GM21423 (cell line): ENCODE measurements at regions not wholly inside any gene's neighbourhood (a gene's known extent, or its start where the extent isn't known, plus 50 kb on each side); places are given as distances from the start of the nearest gene placed in this dataset.
A peak's percentile ranks its signal among the peaks of the same experiment; 100 is the strongest.
"Not testable (repeated sequence)": the region's sequence is repeated elsewhere in the genome, so short reads cannot be mapped to it uniquely, and the experiment has no call there.

Experiments used
- ATAC-seq: cut with Tn5 transposase; IDR thresholded peaks from one replicate; pipeline ENCODE4 v1.9.1; 2021; ENCODE audit warnings: mild to moderate bottlenecking, moderate library complexity; ENCODE audit not compliant: unreplicated experiment

DNA sequence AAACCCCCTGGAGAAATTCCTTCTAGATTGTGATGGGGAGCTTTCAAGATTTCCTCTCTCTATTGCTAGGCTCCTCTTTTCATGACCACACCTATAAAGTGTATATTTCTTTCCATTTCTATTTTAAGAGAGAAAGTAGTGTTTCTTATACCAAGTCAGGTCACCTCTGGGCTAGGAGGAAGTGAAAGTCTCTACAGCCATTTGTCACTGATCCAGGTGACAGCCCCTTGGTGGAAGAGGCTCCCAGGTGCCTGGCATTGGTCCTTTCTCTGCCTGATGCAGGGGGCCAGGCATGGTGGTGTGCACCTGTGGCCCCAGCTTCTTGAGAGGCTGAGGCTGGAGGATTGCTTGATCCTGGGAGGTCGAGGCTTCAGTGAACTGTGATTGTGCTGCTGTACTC, 64.7 kb downstream of the DHCR7 start:
- peak; percentile 79 for ATAC-seq

DNA sequence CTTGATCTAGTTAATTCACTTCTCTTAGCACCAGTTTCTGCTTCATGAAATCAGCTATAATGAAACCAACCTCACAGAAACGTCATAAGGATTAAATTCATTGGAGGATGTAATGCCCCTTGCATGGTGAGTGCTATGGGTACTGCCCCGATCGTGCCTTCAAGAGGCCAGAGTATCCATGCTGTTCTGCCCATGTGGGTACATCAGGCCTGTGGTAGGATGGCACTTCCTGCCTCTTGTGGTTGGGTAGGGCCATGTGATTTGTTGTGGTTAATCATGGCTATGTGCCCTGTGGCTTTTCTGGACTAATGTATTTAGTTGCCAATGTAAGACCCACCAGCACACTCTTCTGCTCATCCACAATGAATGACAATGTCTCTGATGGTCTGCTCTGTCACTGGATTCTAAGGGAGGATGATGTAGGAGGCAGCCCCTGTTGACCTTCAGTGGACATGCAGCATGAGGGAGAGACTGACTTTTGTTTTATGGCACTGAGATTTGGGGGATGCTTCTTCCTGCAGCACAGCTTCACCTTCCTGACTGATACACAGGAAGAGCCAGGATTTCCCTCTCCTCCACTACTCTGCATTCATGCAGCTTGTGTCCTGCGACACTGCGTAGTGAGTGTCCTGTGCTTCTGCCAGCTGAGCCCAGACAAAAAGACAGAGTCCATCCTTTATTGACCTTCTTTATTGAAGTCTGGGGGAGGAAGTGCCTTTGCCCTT, 66.2 kb downstream of the DHCR7 start:
- ATAC-seq, result no peak

DNA sequence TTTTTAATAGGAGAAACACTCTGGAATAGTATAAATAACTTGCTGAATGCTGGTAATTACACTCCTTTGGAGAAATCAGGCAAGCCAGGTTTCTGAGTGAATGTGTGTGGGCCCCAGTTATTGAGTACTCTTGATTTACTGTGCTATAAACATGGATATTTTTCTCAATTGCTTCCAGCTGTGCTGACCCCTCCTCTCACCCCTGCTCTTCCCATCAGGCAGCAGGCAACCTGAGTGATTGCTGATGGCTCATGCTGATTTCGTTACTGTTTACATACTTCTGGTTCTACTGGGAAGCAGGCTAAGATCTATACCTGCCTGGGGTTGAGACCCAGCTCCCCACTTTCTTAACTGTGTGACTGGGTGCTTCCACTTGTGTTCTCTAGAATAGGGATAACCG, 68.5 kb downstream of the DHCR7 start:
- no peak for ATAC-seq

DNA sequence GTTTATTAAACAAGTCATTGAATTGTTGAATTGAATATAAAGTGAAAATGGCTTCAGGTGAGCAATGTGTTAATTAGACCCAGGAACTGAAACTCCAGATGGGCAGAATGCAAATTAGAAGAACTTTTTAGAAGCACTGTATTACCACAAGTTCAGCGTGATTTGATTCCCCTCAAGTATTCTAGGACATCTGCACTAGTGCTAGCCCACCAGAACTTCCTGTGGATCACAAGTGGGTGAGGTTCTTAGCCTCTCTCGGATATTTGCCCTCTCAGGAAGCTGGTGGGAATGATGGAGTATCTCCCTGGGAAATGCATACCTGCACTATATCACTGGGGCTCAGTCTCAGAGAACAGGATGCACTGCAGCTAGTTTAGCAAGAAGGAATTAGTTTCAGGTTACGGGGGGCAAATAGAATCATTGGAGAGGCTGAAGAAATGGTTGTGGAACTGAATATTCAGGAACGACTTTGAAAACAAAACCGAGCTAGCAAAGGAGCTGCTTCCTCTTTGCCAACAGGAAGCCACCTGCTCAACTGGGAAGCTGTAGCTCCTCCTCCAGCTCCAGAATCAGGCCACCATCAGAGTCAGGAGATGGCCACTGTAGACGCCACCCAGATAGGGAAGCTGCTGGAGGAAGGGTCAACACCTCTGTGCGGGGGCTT, 74.3 kb downstream of the DHCR7 start:
- ATAC-seq, result peak; percentile 58

DNA sequence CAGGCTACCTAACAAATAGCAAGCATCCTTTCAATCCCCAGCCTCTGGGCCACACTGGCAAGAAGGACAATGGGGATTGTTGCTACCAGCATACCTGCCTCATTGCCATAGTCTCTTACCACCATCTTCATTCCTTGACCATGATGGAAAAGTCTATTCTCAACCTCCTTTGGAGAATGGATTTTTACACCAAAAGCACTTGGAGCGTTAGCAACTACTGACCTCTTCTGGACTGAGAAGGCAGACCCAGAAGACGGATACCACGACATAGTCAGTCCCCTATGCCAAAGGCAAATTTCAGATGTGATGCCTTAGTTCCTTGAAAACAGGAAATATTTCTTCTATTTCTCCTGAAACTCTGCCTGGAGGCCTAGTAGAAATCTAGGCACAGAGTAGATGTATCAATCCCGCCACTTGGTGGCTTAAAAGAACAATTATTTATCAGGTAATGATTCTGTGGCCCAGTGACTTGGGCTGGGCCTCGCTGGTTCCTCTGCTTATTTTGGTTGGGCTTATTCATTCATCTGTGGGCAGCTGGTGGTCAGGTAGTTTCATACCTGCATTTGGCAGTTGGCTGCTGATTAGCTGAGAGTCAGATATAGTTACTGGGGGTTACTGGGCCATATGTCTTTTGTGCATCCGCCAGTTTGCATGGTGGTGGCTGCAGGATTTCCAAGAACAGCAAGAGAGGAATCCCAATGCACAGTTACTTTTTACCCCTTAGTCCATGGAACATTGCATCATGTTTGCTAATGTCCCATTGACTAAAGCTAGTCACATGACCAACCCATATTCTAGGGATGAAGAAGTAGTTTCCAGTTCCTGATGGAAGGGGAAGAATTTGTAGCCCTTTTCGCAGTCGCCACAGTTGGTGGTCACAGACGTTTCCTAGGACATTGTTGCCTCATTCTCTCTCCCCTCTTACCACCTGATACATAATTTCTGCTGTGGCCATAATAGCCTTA, 75.2 kb downstream of the DHCR7 start:
- ATAC-seq, result peak; percentile 51

DNA sequence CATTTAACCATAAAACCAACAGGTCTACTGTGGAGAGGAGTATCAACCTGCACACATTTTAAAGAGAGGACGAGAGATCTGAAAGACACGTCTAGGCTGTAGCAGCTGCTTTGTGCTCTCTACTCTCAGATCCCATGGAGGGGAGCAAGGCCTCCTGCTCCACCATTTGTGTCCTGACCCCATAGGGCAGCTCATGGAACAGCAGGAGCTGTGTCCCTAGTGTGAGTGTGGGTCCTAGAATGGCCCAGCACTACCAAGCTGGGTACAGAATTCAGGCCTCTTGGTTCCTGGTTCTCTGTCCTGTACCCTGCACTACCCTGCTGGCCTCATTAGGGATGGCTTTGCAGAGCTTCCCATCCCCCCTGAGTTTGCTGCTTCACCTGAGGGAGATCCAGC, 76.5 kb downstream of the DHCR7 start:
- no peak for ATAC-seq

DNA sequence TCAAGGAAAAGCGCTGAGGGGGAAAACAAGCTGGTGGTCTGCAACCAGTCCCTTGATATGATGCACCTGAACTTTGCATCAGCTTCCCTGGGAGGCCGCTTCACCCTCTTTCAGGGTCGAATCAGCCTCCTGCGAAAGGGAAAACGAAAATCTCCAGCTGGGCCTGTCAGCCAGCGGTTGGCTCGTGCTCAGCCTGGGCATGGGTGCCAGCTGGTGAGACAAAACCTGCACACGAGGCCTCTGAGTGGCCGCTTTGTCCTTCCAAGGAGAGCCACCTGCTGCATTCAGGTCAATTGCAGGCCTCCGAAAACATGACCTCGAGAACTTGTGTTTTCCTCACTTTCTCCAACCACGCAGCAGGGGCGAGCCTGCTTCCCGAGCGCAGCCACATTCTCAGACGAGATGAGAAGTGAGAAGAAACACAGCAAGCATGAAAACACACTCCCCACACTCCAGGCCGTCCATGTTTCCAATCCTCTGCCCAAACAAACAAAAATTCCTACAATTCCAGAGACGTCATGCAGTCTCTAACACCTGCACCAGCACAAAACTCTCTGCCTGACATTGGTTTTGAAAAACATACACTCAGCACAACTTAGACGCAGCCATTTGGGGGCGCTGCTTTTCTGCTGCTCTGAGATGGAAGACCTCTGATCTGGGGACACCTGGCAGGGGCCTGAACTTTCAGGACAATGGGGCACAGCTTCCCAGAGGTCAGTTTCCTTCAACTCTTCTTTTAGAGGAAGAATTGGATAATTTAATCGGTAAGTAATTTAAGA, 77.1 kb downstream of the DHCR7 start:
- no peak for ATAC-seq

DNA sequence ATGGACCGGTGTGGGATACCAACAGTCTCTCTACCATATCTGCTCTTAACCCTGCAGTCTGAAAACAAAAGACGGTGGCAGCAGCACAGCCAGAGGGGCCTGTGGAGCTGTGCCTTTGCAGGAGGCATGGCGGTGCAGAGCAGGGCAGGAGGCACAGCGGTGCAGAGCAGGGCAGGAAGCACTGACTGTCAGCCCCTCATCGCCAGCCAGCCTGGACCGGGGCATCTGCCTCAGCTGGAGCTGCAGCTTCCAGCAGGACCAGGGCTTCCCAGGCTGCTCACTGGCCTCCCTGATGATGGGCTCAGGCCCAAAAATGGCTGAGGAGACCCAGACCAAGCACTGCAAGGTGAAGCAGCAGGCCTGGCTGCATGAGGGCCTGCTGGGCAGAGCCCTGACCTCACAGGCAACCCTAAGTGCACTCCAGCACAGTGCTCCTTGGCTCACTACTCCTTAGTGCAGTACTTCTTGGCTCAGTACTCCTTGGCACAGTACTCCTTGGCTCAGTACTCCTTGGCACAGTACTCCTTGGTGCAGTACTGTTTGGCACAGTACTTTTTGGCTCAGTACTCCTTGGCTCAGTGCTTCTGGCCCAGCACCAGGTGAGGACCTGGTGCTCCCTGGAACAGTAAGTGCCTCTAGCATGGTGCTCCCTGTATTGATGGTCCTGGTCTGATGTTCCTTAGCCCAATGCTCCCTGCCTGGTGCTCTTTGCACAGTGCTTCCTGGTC, 78.0 kb downstream of the DHCR7 start:
- ATAC-seq, result no peak

DNA sequence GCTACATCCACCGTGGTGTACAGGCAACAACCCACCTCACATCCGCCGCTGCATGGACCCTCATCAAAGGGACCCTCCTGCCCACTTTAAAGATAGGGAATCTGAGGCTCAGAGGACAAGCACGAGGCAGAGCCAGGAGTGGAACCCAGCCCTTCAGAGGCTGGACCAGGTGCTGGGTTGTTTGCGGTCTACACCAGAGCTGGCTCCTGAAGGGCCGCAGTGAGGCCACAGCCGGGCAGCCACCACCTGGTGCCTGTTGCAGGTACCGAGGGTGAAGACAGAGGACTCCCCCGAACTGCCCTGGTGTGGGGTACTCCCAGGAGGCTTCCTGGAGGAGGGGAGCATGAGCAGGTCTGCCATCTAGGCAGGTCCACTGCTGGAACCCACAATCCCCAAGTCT, 78.8 kb downstream of the DHCR7 start:
- ATAC-seq, result no peak

DNA sequence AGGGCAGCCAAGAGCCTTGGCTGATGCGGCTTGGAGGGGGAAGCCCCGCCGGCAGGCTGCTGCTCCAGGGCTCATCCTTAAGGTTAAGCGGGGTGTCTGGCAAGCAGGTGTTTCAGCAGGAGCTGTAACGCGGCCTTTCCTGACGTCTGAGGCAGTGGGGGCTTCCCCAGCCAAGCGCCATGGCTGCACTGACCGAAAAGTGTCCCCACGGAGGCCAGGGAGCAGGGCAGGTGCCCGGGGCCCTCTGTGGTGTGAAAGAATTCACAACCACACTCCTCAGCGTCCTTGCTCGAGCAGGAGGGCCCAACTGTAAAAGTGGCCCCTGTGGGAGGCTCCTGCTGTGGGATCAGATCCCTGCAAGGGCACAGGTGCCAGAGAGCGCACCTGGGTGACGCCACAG, 79.2 kb downstream of the DHCR7 start:
- ATAC-seq, result no peak

DNA sequence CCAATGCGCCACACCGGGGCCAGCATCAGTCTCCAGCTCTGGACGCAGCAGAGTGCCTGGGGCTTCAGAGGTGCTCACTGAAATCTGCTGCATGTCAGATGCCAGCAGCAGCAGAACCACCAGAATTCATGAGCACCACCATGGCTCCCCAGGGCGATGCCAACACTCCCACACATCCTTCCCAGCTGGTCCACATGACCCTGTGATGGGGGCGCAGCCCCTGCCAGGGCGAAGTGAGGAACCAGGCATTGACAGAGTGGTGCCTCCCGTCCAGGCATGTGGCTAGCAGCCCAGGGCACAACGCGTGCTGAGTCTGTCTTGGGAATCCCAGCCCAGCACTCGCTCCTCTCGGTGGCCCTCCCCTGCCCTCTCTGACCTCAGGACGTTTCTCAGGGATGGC, 80.4 kb downstream of the DHCR7 start:
- no peak for ATAC-seq

DNA sequence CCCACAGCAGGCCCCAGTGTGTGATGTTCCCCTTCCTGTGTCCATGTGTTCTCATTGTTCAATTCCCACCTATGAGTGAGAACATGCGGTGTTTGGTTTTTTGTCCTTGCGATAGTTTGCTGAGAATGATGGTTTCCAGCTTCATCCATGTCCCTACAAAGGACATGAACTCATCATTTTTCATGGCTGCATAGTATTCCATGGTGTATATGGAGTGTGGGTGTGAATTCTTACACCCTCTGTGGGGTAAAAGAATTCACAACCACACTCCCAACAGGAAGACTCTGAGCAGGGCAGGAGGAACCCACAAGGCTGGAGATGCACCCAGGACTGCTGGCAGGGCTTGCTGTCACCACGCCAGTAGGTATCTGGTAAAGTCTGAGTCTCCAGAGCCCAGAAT, 80.9 kb downstream of the DHCR7 start:
- not testable (repeated sequence) for ATAC-seq

DNA sequence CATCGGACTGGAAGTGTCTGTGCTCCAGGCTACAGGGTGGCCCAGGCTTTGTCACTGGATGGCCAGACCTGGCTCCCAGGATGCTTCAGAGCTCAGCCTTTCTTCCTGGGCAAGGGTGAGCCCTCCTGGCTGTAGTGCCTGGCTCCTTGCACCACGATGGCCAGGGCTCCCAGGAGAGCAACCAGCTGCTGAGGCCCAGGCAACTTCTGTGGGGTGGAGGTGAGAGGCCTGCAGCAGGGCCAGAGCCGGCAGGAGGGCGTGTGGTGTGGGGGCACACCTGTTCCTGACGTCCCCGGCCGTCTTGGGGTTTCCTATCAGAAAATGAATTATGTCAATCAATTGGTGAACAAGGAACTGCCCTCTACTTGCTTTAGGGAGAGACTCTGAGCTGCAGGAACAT, 82.1 kb downstream of the DHCR7 start:
- no peak for ATAC-seq

DNA sequence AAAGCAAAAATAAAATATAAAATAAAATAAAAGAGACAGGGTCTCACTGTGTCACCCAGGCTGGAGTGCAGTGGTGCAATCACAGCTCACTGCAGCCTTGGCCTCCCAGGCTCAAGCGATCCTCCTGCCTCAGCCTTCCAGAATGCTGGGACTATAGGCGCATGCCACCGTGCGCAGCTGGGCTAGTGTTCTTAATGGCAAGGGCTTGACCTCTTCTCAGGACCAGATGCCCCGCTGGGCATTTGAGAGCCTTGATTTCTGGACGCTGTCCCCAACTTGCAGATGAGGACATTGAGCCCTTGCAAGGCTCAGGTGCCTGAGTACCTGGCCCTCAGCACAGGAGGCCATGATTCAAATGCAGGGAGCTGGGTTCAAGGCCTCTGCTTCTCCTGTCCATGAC, 82.6 kb downstream of the DHCR7 start:
- no peak for ATAC-seq

DNA sequence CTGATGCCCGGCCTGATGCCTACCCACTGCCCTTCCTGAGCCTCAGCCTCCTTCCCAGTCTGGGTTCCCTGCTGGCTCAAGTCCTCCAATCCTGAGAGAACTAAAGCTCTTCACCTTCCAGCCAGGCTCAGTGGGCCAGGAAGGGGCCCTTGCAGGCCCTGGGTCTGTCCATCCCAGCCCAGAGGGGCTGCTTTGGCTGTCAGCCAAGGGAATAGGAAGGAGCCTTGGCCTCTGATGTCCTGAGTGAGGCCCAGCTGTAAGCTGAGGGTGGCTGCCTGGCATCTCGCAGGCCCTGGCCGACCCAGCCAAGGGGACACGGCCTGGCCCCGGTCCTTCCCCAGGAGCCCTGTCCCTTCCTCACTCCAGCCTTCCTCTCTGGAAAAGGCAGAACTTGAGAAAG, 83.4 kb downstream of the DHCR7 start:
- ATAC-seq, result no peak

DNA sequence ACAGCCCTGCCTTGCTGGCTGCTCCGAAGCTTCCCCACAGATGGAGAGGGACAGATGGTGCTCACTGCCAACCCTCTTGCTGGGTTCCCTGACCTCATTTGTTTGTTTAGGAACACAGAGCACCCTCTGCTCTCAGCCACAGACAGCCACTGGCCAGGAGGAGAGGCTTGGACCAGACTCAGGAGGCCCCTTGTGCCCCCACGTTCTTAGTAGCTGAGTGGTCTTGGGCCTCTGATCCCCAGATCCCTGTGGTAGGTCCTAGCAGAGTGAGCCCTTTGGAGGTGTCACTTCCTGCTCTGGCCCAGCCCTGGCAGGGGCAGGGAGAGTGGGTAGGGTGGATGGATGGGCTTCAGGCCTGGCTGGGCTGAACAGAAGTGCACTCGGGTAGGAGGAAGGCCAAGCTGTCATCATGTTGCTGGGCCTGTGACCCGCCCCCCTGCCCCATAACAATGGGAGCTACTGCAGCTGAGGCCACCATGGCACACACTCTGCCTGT, 84.0 kb downstream of the DHCR7 start:
- ATAC-seq, result no peak

DNA sequence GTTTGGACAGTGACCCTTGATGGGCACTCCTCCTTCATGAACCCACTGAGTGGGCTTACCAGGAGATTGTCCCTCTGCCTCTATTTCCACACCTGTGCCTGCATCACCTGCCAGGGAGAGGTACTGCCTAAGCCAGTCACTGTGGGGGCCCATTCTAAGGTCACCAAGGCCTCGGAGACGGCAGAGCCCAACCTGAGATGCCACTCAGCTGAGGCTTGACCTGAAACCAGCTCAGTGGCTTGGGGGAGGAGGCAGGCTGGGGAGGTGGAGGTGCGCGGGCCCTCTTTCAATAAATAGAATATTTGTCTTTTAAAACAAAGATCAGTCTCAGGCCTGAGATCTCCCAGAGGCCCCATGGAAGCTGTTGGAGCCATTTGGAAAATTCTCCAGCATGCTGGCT, 84.5 kb downstream of the DHCR7 start:
- ATAC-seq, result no peak

DNA sequence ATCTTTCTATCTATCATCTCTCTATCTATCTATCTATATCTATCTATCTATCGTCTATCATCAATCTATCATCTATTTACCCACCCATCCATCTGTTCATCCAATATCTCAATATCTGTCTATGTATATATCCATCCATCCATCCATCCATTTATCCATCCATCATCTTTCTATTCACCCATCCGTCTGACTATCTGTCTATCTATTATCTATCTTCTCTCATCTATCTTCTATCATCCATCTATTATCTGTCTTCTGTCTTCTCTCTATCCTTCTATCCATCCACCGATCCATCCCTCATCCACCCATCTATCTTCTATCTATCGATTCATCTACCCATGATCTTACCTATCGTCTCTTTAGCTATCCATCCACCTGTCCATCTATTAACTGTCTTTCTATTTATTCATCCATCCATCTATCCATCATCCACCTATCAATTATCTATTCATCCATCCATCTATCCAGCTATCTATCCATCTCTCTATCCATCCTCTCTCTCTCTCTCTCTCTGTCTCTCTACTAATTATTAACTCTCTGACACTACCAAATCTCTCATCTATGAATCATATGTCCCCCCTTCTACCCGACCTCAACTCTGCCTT, 89.1 kb downstream of the DHCR7 start:
- ATAC-seq, result no peak

DNA sequence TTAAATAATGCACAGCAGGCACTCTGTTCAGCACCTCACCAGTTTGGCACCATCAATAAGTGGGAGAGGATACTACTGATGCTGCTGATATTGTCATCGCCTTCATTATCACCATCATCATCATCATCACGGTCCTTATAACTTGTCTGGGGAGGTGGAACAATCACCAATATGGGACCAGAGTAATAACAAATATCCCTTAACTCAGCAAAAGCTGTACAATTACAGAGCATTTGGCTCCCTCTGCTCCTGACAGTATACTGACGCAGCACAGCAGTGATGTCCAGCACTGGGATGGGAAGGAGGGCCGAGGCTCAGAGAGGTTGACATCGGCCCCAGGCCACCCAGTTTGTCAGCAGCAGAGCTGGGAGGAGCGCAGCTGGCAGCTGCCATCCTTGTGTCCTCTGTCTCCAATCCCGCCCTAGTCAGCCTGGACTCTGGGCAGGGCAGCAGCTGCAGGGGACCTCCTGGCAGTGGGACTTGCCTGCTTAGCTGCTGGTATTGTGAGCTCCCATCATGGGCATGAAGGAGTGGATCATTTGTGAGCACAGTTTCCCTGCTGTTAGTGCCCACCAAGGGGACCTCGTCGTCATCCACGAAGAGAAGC, 90.0 kb downstream of the DHCR7 start:
- no peak for ATAC-seq
